NCI-H2081 (cell line): ENCODE measurements at regions not wholly inside any gene's neighbourhood (a gene's known extent, or its start where the extent isn't known, plus 50 kb on each side); places are given as distances from the start of the nearest gene placed in this dataset.

ENCODE experiments used
- DNase-seq, 2 experiments: peaks; one replicate each; lab custom pipeline; 2025; lab: John Stamatoyannopoulos, UW

GRCh38 chr11:104655066-104655465, 243.2 kb downstream of the CASP12 start:
- DNase-seq: no peak

- no peak for DNase-seq
Observed at GRCh38 chr11:104654181-104654813, 244.0 kb downstream of the CASP12 start.

GRCh38 chr11:104653407-104653806, 244.9 kb downstream of the CASP12 start:
- DNase-seq: no peak

GRCh38 chr11:104652996-104653395, 245.3 kb downstream of the CASP12 start:
- no peak for DNase-seq

- DNase-seq: peak in 1 of 2 experiments; percentile 28
Observed at GRCh38 chr11:104650234-104650633, 248.0 kb downstream of the CASP12 start.

- DNase-seq: no peak
Observed at GRCh38 chr11:104649002-104649401, 249.3 kb downstream of the CASP12 start.

- no peak for DNase-seq
Observed at GRCh38 chr11:104645261-104646222, 252.7 kb downstream of the CASP12 start.

GRCh38 chr11:104637662-104638170, 260.5 kb downstream of the CASP12 start:
- DNase-seq: no peak

- no peak for DNase-seq
Observed at GRCh38 chr11:104633226-104633625, 265.0 kb downstream of the CASP12 start.

- no peak for DNase-seq
Observed at GRCh38 chr11:104630352-104630751, 267.9 kb downstream of the CASP12 start.

- DNase-seq: no peak
Observed at GRCh38 chr11:104625246-104625645, 273.0 kb downstream of the CASP12 start.

- DNase-seq: no peak
Observed at GRCh38 chr11:104624021-104624420, 274.2 kb downstream of the CASP12 start.

GRCh38 chr11:104623518-104623917, 274.7 kb downstream of the CASP12 start:
- DNase-seq: no peak

- no peak for DNase-seq
Observed at GRCh38 chr11:104620991-104621390, 277.3 kb downstream of the CASP12 start.

GRCh38 chr11:104619751-104620150, 278.5 kb downstream of the CASP12 start:
- DNase-seq: no peak

GRCh38 chr11:104618954-104619353, 279.3 kb downstream of the CASP12 start:
- no peak for DNase-seq

- no peak for DNase-seq
Observed at GRCh38 chr11:104614961-104615360, 283.3 kb downstream of the CASP12 start.

- DNase-seq: no peak
Observed at GRCh38 chr11:104614117-104614680, 284.1 kb downstream of the CASP12 start.

GRCh38 chr11:104610635-104611034, 287.6 kb downstream of the CASP12 start:
- DNase-seq: no peak

GRCh38 chr11:104609311-104610085, 288.8 kb downstream of the CASP12 start:
- DNase-seq: peak; percentile 33 to 54

- no peak for DNase-seq
Observed at GRCh38 chr11:104602643-104603042, 295.6 kb downstream of the CASP12 start.
